Suprapubic skin (tissue), 4 donors: ENCODE measurements at regions not wholly inside any gene's neighbourhood (a gene's known extent, or its start where the extent isn't known, plus 50 kb on each side); places are given as distances from the start of the nearest gene placed in this dataset.

ENCODE experiments used
- DNase-seq, 2 donors: peaks; one replicate each; pipeline ENCODE4 v3.0.0-alpha.2; 2019; ENCODE audit warnings: low spot score in 2 of 2
- H3K27ac ChIP-seq: fragments of 200-600 bp; sonication (generic); one replicate; pipeline ENCODE4 v1.5.1; 2019
- H3K27me3 ChIP-seq: fragments of 200-600 bp; sonication (generic); one replicate; pipeline ENCODE4 v1.5.1; 2019
- H3K36me3 ChIP-seq: fragments of 200-600 bp; sonication (generic); one replicate; pipeline ENCODE4 v1.5.1; 2019
- H3K4me1 ChIP-seq: fragments of 200-600 bp; sonication (generic); one replicate; pipeline ENCODE4 v1.5.1; 2019
- H3K4me3 ChIP-seq: fragments of 200-600 bp; sonication (generic); one replicate; pipeline ENCODE4 v1.5.1; 2019; ENCODE audit warnings: mild to moderate bottlenecking
- H3K9me3 ChIP-seq: fragments of 200-600 bp; sonication (generic); one replicate; pipeline ENCODE4 v1.5.1; 2019
- CTCF ChIP-seq, 2 donors: fragments of 200-600 bp in 1 of 2; fragments of 450-650 bp in 1 of 2; sonication (generic) in 1 of 2; IDR thresholded peaks; one replicate each; pipeline ENCODE4 v1.5.1; 2016 to 2019; ENCODE audit warnings: antibody characterized with exemption in 2 of 2, mild to moderate bottlenecking in 1 of 2, moderate library complexity in 1 of 2
- EP300 ChIP-seq: sonication (generic); formaldehyde crosslinking; IDR thresholded peaks from one replicate; pipeline ENCODE4 v1.6.1; 2017; ENCODE audit warnings: antibody characterized with exemption
- POLR2A ChIP-seq, 2 donors: fragments of 450-650 bp; IDR thresholded peaks; one replicate each; pipeline ENCODE4 v1.6.1; 2017; ENCODE audit warnings: antibody characterized with exemption in 2 of 2, mild to moderate bottlenecking in 2 of 2, moderate library complexity in 2 of 2
- POLR2AphosphoS5 ChIP-seq, 3 donors: sonication (generic); formaldehyde crosslinking; IDR thresholded peaks; one replicate each; pipeline ENCODE4 v1.6.1; 2017; ENCODE audit warnings: antibody characterized with exemption in 3 of 3
- WGBS: methylation state at CpG from one replicate; pipeline ENCODE4 v1.1.5; 2018; 5-methylcytosine and 5-hydroxymethylcytosine counted together

- Histone ChIP-seq H3K9me3 (no peaks in the 10 kb centered on the region), H3K27me3 (peaks cover 27% of the 10 kb centered on the region), H3K36me3 (no peaks in the 10 kb centered on the region), H3K4me1 (no peaks in the 10 kb centered on the region), H3K27ac (no peak overlapping the region), H3K4me3 (no peak overlapping the region)
- peak; percentile 53 to 63 for DNase-seq
- 94% methylated on average over 22 of the region's 30 CpGs for WGBS
- no peak for TF ChIP-seq EP300
- TF ChIP-seq POLR2AphosphoS5 (IDR thresholded peaks at IDR 0.05) = no peak
These were observed 218.6 kb downstream of the KIF26A start for GRCh38 chr14:104356738-104357688.

GRCh38 chr14:104357689-104358527 is 219.5 kb downstream of the KIF26A start:
- Histone ChIP-seq H3K36me3 (no peaks in the 10 kb centered on the region), H3K27ac (no peak overlapping the region), H3K27me3 (peaks cover 35% of the 10 kb centered on the region), H3K4me1 (no peaks in the 10 kb centered on the region), H3K9me3 (no peaks in the 10 kb centered on the region), H3K4me3 (no peak overlapping the region)
- peak; percentile 32 to 74 for DNase-seq
- TF ChIP-seq EP300 (no peak), POLR2A (IDR thresholded peaks at IDR 0.05) (no peak), POLR2AphosphoS5 (IDR thresholded peaks at IDR 0.05) (no peak), CTCF (IDR thresholded peaks at IDR 0.05) (no peak)
- 90% methylated on average over 20 of the region's 33 CpGs for WGBS

- Histone ChIP-seq H3K4me3 (no peak overlapping the region), H3K4me1 (no peaks in the 10 kb centered on the region), H3K27ac (no peak overlapping the region), H3K27me3 (peaks cover 36% of the 10 kb centered on the region), H3K9me3 (no peaks in the 10 kb centered on the region), H3K36me3 (no peaks in the 10 kb centered on the region)
- TF ChIP-seq POLR2AphosphoS5 (IDR thresholded peaks at IDR 0.05) (no peak), EP300 (no peak), CTCF (IDR thresholded peaks at IDR 0.05) (no peak), POLR2A (IDR thresholded peaks at IDR 0.05) (no peak)
- WGBS = 73% methylated on average over 6 of the region's 18 CpGs
- peak; percentile 40 to 74 for DNase-seq
These were observed 220.3 kb downstream of the KIF26A start for GRCh38 chr14:104358528-104359300.

GRCh38 chr14:104359301-104359968 is 220.1 kb upstream of the C14orf180 start:
- WGBS = 74% methylated on average over 9 of the region's 14 CpGs
- no peaks in the 10 kb centered on the region for H3K4me1 ChIP-seq
- H3K9me3 ChIP-seq = no peaks in the 10 kb centered on the region
- TF ChIP-seq POLR2AphosphoS5 (IDR thresholded peaks at IDR 0.05) = no peak
- TF ChIP-seq EP300 = no peak
- no peak for TF ChIP-seq POLR2A (IDR thresholded peaks at IDR 0.05)
- TF ChIP-seq CTCF (IDR thresholded peaks at IDR 0.05) = no peak
- H3K4me3 ChIP-seq = no peak overlapping the region
- no peaks in the 10 kb centered on the region for H3K36me3 ChIP-seq
- H3K27me3 ChIP-seq = peaks cover 33% of the 10 kb centered on the region
- peak; percentile 52 to 76 for DNase-seq
- no peak overlapping the region for H3K27ac ChIP-seq

GRCh38 chr14:104359969-104360442 is 219.6 kb upstream of the C14orf180 start:
- Histone ChIP-seq H3K27ac (no peak overlapping the region), H3K36me3 (no peaks in the 10 kb centered on the region), H3K27me3 (peaks cover 37% of the 10 kb centered on the region), H3K4me3 (no peak overlapping the region), H3K9me3 (no peaks in the 10 kb centered on the region), H3K4me1 (no peaks in the 10 kb centered on the region)
- DNase-seq = peak; percentile 34 to 55
- WGBS = no CpG with 5 or more reads among the region's 7 CpGs
- TF ChIP-seq CTCF (IDR thresholded peaks at IDR 0.05) (no peak), POLR2A (IDR thresholded peaks at IDR 0.05) (no peak), POLR2AphosphoS5 (IDR thresholded peaks at IDR 0.05) (no peak), EP300 (no peak)
